K562 (cell line): ENCODE measurements at regions not wholly inside any gene's neighbourhood (a gene's known extent, or its start where the extent isn't known, plus 50 kb on each side); places are given as distances from the start of the nearest gene placed in this dataset.

Source experiments
- ATAC-seq: fragments of 200-7000 bp; cut with Tn5 transposase; 3 replicates; pipeline ENCODE4 v1.9.1; 2020; ENCODE audit warnings: moderate library complexity
- BruUV-seq: library from RNA; stranded (reverse); fragments of 400-500 nt; replicated peaks from 2 replicates; lab custom pipeline; 2021; lab: Mats Ljungman, UMichigan
- CTCF ChIA-PET: fragments of 300-600 bp; formaldehyde crosslinking; extraction: SDS; loops from one replicate; lab custom pipeline; 2021; ENCODE audit warnings: low intra/inter-chr PET ratio; lab: Yijun Ruan, JAX
- POLR2A ChIA-PET: fragments of 300-600, 350-650 bp; sonication (Branson Sonifier 250); formaldehyde crosslinking; extraction: SDS; loops from one replicate; lab custom pipeline; 2021; ENCODE audit warnings: antibody characterized with exemption, inconsistent platforms; lab: Yijun Ruan, JAX
- DNase-seq, 4 experiments: peaks; one replicate each; pipeline versions ENCODE4 v3.0.0 to v3.0.0-alpha.2; 2011 to 2018; ENCODE audit warnings: low spot score in 3 of 4, mixed read lengths in 3 of 4; ENCODE audit errors: extremely low read depth in 1 of 4
- FAIRE-seq: peaks from 2 replicates; lab custom pipeline; 2011; peaks lifted over from hg19 to GRCh38; lab: Jason Lieb, UNC
- H2AFZ ChIP-seq: 2 replicates; pipeline ENCODE4 v1.6.0; 2011; ENCODE audit warnings: low read depth, low read length, control low read depth, inconsistent platforms
- H3K27ac ChIP-seq: fragments of 200-600 bp; 3 replicates; pipeline ENCODE4 v1.8.0; 2011; ENCODE audit warnings: low read depth, mild to moderate bottlenecking, control low read depth, inconsistent platforms, low read length, moderate library complexity, mixed read lengths; ENCODE audit errors: extremely low read depth
- H3K27me3 ChIP-seq, 2 experiments: fragments of 300-600 bp in 1 of 2; 2 replicates in 1 of 2; 3 replicates in 1 of 2; pipeline versions ENCODE4 v1.6.0 to v1.8.0; 2011; ENCODE audit warnings: inconsistent platforms in 2 of 2, low read length in 2 of 2, mild to moderate bottlenecking in 1 of 2, mixed read lengths in 1 of 2, moderate library complexity in 1 of 2; ENCODE audit not compliant: control insufficient read depth in 2 of 2, insufficient read depth in 2 of 2
- H3K36me3 ChIP-seq: fragments of 300-600 bp; 3 replicates; pipeline ENCODE4 v1.8.0; 2011; ENCODE audit warnings: mild to moderate bottlenecking, low read length, inconsistent platforms; ENCODE audit not compliant: control insufficient read depth, insufficient read depth
- H3K4me1 ChIP-seq, 2 experiments: fragments of 200-600 bp in 1 of 2; replicated peaks in 1 of 2; 2 replicates in 1 of 2; 3 replicates in 1 of 2; pipeline versions ENCODE4 v1.5.1 to v1.8.0; 2011; ENCODE audit warnings: inconsistent platforms in 2 of 2, low read length in 2 of 2, mild to moderate bottlenecking in 1 of 2, mixed read lengths in 1 of 2, moderate library complexity in 1 of 2; ENCODE audit not compliant: control insufficient read depth in 2 of 2, insufficient read depth in 2 of 2
- H3K4me2 ChIP-seq: 2 replicates; pipeline ENCODE4 v1.6.1; 2011; ENCODE audit warnings: low read length, control low read depth, inconsistent platforms, mixed read lengths; ENCODE audit not compliant: insufficient read depth
- H3K4me3 ChIP-seq: fragments of 200-600 bp; sonication (generic), shearing (Covaris generic); 2 replicates; pipeline ENCODE4 v1.5.1; 2016; ENCODE audit warnings: control low read depth, inconsistent platforms
- H3K79me2 ChIP-seq: fragments of 200-600 bp; 3 replicates; pipeline ENCODE4 v1.8.0; 2011; ENCODE audit warnings: low read length, inconsistent platforms; ENCODE audit not compliant: control insufficient read depth, insufficient read depth
- H3K9ac ChIP-seq, 2 experiments: 2 replicates each; pipeline versions ENCODE4 v1.6.0 to v1.6.1; 2011; ENCODE audit warnings: low read depth in 2 of 2, low read length in 2 of 2, control low read depth in 1 of 2, inconsistent platforms in 1 of 2, mild to moderate bottlenecking in 1 of 2, mixed read lengths in 1 of 2; ENCODE audit not compliant: insufficient read depth in 1 of 2
- H3K9me1 ChIP-seq: one replicate; pipeline ENCODE4 v1.6.0; 2011; ENCODE audit warnings: inconsistent platforms, mild to moderate bottlenecking, low read length, moderate library complexity; ENCODE audit not compliant: control insufficient read depth, insufficient read depth
- H3K9me3 ChIP-seq: replicated peaks from 2 replicates; pipeline ENCODE4 v1.5.1; 2011; ENCODE audit warnings: low read depth, low read length, inconsistent platforms; ENCODE audit not compliant: control insufficient read depth, insufficient read depth
- H4K20me1 ChIP-seq: replicated peaks from 2 replicates; pipeline ENCODE4 v1.6.1; 2011; ENCODE audit warnings: low read length, inconsistent platforms, mixed read lengths; ENCODE audit not compliant: control insufficient read depth, insufficient read depth
- CBX8 ChIP-seq: fragments of 200-600 bp; sonication (generic); IDR thresholded peaks from 2 replicates; pipeline ENCODE4 v1.6.1; 2012; ENCODE audit warnings: borderline replicate concordance, mixed run types, low read depth, mild to moderate bottlenecking, moderate library complexity, mixed read lengths, low read length, control low read depth, inconsistent platforms; ENCODE audit not compliant: poor library complexity, severe bottlenecking; ENCODE audit errors: extremely low read depth
- CHD4 ChIP-seq: fragments of 200-600 bp; sonication (generic); IDR thresholded peaks from 3 replicates; pipeline ENCODE4 v1.6.1; 2012; ENCODE audit warnings: low read depth, mild to moderate bottlenecking, mixed read lengths, low read length, inconsistent platforms; ENCODE audit not compliant: insufficient read depth, insufficient replicate concordance, poor library complexity, severe bottlenecking
- HCFC1 ChIP-seq: IDR thresholded peaks from 2 replicates; pipeline ENCODE4 v1.6.1; 2012; ENCODE audit warnings: low read depth, low read length, improper control_type of control experiment
- HOXB6 ChIP-seq: fragments of 250-450 bp; sonication (Bioruptor Pico); IDR thresholded peaks from 2 replicates; pipeline ENCODE4 v1.5.1; 2022; ENCODE audit warnings: mild to moderate bottlenecking, borderline replicate concordance
- MTF1 ChIP-seq: fragments of 250-450 bp; sonication (Bioruptor Pico); IDR thresholded peaks from 2 replicates; pipeline ENCODE4 v1.9.0; 2021; ENCODE audit warnings: moderate library complexity, mild to moderate bottlenecking, inconsistent platforms, borderline replicate concordance
- NELFE ChIP-seq: IDR thresholded peaks from 2 replicates; pipeline ENCODE4 v1.6.1; 2011; ENCODE audit warnings: mild to moderate bottlenecking; ENCODE audit not compliant: insufficient read depth, insufficient read length
- POLR2B ChIP-seq: fragments of 450-650 bp; IDR thresholded peaks from 2 replicates; pipeline ENCODE4 v1.6.1; 2018; ENCODE audit warnings: low read depth; ENCODE audit not compliant: partially characterized antibody
- PTBP1 ChIP-seq: fragments of 200-400 bp; formaldehyde crosslinking; IDR thresholded peaks from 2 replicates; pipeline ENCODE4 v1.6.1; 2017; ENCODE audit warnings: low read depth, low read length
- SRSF3 ChIP-seq: fragments of 200-400 bp; formaldehyde crosslinking; IDR thresholded peaks from 2 replicates; pipeline ENCODE4 v1.6.1; 2016; ENCODE audit warnings: mild to moderate bottlenecking, low read length, moderate library complexity; ENCODE audit not compliant: insufficient read depth
- TOE1 ChIP-seq, 2 experiments: fragments of 450-650 bp in 1 of 2; sonication (generic) in 1 of 2; formaldehyde crosslinking in 1 of 2; IDR thresholded peaks; 2 replicates each; pipeline versions ENCODE4 v1.7.1 to v1.8.0; 2016 to 2022; ENCODE audit warnings: borderline replicate concordance in 2 of 2, mild to moderate bottlenecking in 2 of 2, antibody characterized with exemption in 1 of 2, inconsistent platforms in 1 of 2, low read depth in 1 of 2, missing genetic modification reagents in 1 of 2, moderate library complexity in 1 of 2
- TSC22D4 ChIP-seq: fragments of 450-650 bp; IDR thresholded peaks from 2 replicates; pipeline ENCODE4 v1.6.1; 2016; ENCODE audit warnings: missing genetic modification characterization, missing biosample characterization, control low read depth
- ZBTB43 ChIP-seq: sonication (generic); formaldehyde crosslinking; IDR thresholded peaks from 2 replicates; pipeline ENCODE4 v1.8.0; 2023; ENCODE audit warnings: mild to moderate bottlenecking, missing genetic modification reagents
- ZNF316 ChIP-seq: fragments of 450-650 bp; IDR thresholded peaks from 2 replicates; pipeline ENCODE4 v1.6.1; 2016
- WGBS: fragments of 100-300 bp; shearing (Covaris generic); methylation state at CpG from one replicate; pipeline ENCODE4 v1.1.6; 2016; ENCODE audit warnings: low coverage, mixed read lengths; ENCODE audit not compliant: insufficient coverage; ENCODE audit errors: missing lambda C conversion rate; 5-methylcytosine and 5-hydroxymethylcytosine counted together
- in situ Hi-C: fragments of 300-500 bp; cut with MboI; formaldehyde crosslinking; loops from 4 replicates; pipeline ENCODE4 v1.15.0; 2018; ENCODE audit warnings: inconsistent platforms, mixed read lengths
- intact Hi-C: fragments of 100-400 bp; cut with micrococcal nuclease; formaldehyde crosslinking; loops from 2 replicates; pipeline ENCODE4 v1.14.2; 2022

- Histone ChIP-seq H4K20me1 (no peaks in the 10 kb centered on the region), H3K79me2 (no peaks in the 10 kb centered on the region), H3K9me3 (no peaks in the 10 kb centered on the region), H3K27me3 (no peaks in the 10 kb centered on the region), H3K36me3 (no peaks in the 10 kb centered on the region), H2AFZ (no peak overlapping the region), H3K9ac (no peak overlapping the region), H3K4me1 (no peaks in the 10 kb centered on the region), H3K4me3 (no peak overlapping the region), H3K27ac (no peak overlapping the region), H3K9me1 (no peaks in the 10 kb centered on the region), H3K4me2 (no peak overlapping the region)
- ATAC-seq: no peak
- BruUV-seq: no TSS peak
- POLR2A ChIA-PET: no interaction called here
- DNase-seq: no peak
- in situ Hi-C loops (no loop called here), intact Hi-C loops (no loop called here)
- WGBS: 0% methylated on average over 8 of the region's 8 CpGs
- no peak for TF ChIP-seq CHD4
- no peak for TF ChIP-seq HOXB6
- no peak for TF ChIP-seq MTF1 (CRISPR knock-in tag)
- TF ChIP-seq TSC22D4: no peak
- no peak for TF ChIP-seq POLR2B
- no peak for TF ChIP-seq ZBTB43 (CRISPR knock-in tag)
- no peak for TF ChIP-seq NELFE
- TF ChIP-seq HCFC1: no peak
- TF ChIP-seq SRSF3: no peak
- TF ChIP-seq TOE1 (IDR thresholded peaks at IDR 0.05; ENCODE audit: borderline replicate concordance): no peak
- TF ChIP-seq TOE1 (CRISPR knock-in tag; IDR thresholded peaks at IDR 0.05; ENCODE audit: borderline replicate concordance, low read depth): no peak
- TF ChIP-seq ZNF316: no peak
- TF ChIP-seq PTBP1: no peak
- no peak for TF ChIP-seq CBX8
- FAIRE-seq: no peak
- CTCF ChIA-PET: no interaction called here
Observed at GRCh38 chr6:9140172-9140571, 704.8 kb upstream of the SLC35B3 start.
